NCI-H82 treated with DMSO at 0.1 percent for 48 hours (cell line): ENCODE measurements at regions not wholly inside any gene's neighbourhood (a gene's known extent, or its start where the extent isn't known, plus 50 kb on each side); places are given as distances from the start of the nearest gene placed in this dataset.

Experiments used
- DNase-seq: peaks from one replicate; lab custom pipeline; 2025; ENCODE audit not compliant: unreplicated experiment; lab: John Stamatoyannopoulos, UW

- DNase-seq = no peak
Measured at GRCh38 chr21:28669971-28670653, 322.6 kb downstream of the LTN1 start.

- DNase-seq = no peak
Measured at GRCh38 chr21:28669321-28669720, 323.4 kb downstream of the LTN1 start.

- no peak for DNase-seq
Measured at GRCh38 chr21:28663754-28664153, 328.9 kb downstream of the LTN1 start.

GRCh38 chr21:28663111-28663693 lies 329.5 kb downstream of the LTN1 start:
- no peak for DNase-seq

- no peak for DNase-seq
Measured at GRCh38 chr21:28657566-28657965, 335.1 kb downstream of the LTN1 start.

GRCh38 chr21:28655471-28655870 lies 337.2 kb downstream of the LTN1 start:
- DNase-seq = no peak

GRCh38 chr21:28654406-28654805 lies 338.3 kb downstream of the LTN1 start:
- no peak for DNase-seq

- DNase-seq = no peak
Measured at GRCh38 chr21:28644762-28645161, 347.9 kb downstream of the LTN1 start.

- no peak for DNase-seq
Measured at GRCh38 chr21:28642891-28643290, 349.8 kb downstream of the LTN1 start.

- DNase-seq = no peak
Measured at GRCh38 chr21:28641731-28642130, 350.9 kb downstream of the LTN1 start.

- no peak for DNase-seq
Measured at GRCh38 chr21:28640326-28640725, 352.4 kb downstream of the LTN1 start.

- DNase-seq = no peak
Measured at GRCh38 chr21:28639737-28640136, 352.9 kb downstream of the LTN1 start.

GRCh38 chr21:28636752-28637691 lies 355.7 kb downstream of the LTN1 start:
- no peak for DNase-seq

- DNase-seq = no peak
Measured at GRCh38 chr21:28635541-28635940, 357.1 kb downstream of the LTN1 start.

GRCh38 chr21:28633839-28634555 lies 358.7 kb downstream of the LTN1 start:
- DNase-seq = no peak

GRCh38 chr21:28632755-28633408 lies 359.8 kb downstream of the LTN1 start:
- DNase-seq = no peak

GRCh38 chr21:28627691-28628090 lies 365.0 kb downstream of the LTN1 start:
- no peak for DNase-seq

- no peak for DNase-seq
Measured at GRCh38 chr21:28627261-28627660, 365.4 kb downstream of the LTN1 start.

GRCh38 chr21:28624626-28625025 lies 368.1 kb downstream of the LTN1 start:
- no peak for DNase-seq

- DNase-seq = no peak
Measured at GRCh38 chr21:28617300-28617699, 375.4 kb downstream of the LTN1 start.

- DNase-seq = no peak
Measured at GRCh38 chr21:28615276-28615675, 377.4 kb downstream of the LTN1 start.
